ENCODE measurements at regions not wholly inside any gene's neighbourhood (a gene's known extent, or its start where the extent isn't known, plus 50 kb on each side); places are given as distances from the start of the nearest gene placed in this dataset.

GRCh38 chr22:49185312-49185969, 642.2 kb downstream of the BRD1 start:
- ATAC-seq (no peak), DNase-seq (ENCODE audit: missing footprints) (peak; percentile 18)
- intact Hi-C loops (cut with DNase I) = no loop called here

GRCh38 chr22:49184736-49185135, 642.9 kb downstream of the BRD1 start:
- ATAC-seq (no peak), DNase-seq (ENCODE audit: missing footprints) (peak; percentile 53)
- intact Hi-C loops (cut with DNase I) = no loop called here

DNA sequence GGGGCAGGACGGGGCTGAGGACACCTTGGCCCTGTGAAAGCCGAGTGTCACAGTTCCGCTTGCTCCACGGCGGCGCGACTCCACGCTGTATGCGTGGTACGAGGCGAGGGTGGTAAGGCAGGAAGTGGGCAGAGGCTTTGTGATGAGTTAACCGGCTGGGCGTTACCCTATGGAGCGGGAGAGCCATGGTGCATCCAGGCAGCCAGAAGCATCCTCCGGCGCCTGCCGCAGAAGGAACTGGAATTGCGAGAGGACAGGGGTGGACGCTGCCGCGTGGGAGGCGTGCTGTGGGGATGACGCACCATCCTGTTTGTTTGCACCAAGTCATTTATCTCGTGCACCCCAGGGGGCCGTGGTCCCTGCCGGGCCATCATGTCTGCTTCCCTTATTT, 643.9 kb downstream of the BRD1 start:
- intact Hi-C loops (cut with DNase I) = no loop called here
- ATAC-seq (no peak), DNase-seq (ENCODE audit: missing footprints) (peak; percentile 59)

- DNase-seq (ENCODE audit: missing footprints) = peak; percentile 22
- intact Hi-C loops (cut with DNase I) = no loop called here
- ATAC-seq = no peak
Observed at GRCh38 chr22:49183208-49183825, 644.4 kb downstream of the BRD1 start.

DNA sequence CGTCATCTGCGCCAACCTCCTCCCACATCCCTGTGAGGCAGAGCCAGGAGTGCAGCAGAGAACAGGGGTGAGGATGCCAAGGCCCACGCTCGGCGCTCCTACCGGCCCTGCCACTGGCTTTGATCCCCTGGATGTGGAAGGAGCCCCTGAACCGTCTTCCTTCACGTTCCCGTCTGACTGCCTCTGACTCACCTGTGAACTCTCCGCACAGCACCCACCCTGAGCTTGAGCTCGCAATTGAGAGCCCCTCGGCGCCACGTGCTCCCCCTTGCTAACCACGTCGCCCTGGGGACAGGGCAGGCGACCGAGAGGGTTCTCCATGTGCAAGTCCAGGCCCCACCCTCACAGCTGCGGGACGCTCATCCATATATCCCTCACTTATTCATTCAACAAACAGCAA, 645.3 kb downstream of the BRD1 start:
- intact Hi-C loops (cut with DNase I) = no loop called here
- ATAC-seq (no peak), DNase-seq (ENCODE audit: missing footprints) (peak; percentile 61)

DNA sequence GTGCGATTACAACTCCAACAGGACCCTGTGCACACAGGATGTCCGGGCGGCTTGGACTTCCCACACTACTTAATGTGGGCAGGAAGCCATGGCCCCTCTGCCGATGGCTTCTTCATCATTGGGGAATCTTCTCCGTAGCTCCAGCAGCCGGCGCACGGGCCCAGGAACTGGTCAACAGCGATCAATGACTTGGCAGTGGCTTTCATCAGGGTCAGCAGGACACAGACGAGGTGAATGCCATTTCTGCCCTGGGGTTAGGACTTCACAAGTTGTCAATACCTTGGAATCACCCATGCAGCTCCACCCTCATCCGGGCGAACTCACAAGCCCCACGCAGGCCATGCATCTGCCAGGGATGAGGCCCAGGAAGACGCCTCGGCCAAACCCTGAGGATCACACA, 645.7 kb downstream of the BRD1 start:
- DNase-seq (ENCODE audit: missing footprints) (peak; percentile 51), ATAC-seq (no peak)
- intact Hi-C loops (cut with DNase I) = no loop called here

DNA sequence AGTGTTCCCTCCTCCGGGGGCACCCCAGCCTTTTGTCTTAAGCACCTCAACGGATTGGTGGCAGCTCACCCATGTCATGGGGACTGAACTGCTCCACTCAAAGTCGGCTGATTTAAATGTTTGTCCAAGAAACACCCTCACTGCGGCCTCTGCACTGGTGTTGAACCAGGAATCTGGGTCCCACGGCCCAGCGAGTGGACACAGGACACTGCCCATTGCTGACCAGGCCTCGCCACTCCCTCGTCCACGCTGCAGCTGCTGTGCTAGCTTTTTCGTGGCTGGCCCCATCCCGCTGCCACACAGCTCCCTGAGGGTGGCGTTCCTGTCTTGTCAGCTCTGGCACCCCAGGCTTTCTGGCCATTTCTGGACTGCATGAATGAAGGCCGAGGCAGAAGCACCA, 646.2 kb downstream of the BRD1 start:
- DNase-seq (ENCODE audit: missing footprints) = peak; percentile 33
- intact Hi-C loops (cut with DNase I) = no loop called here

DNA sequence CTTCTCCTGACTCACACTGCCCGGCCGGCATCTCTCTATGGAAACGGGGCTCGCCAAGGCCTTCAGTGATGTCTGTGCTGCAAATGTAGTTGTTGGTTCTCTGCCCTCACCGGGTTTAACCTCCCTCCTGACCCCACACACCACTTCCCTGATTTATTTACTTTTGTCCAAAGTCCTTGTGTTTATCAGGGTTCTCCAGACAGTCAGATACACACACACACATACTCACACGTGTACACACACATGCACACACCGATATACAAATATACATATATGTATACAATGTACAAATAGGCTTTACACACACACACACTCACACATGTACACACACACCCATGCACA, 647.0 kb downstream of the BRD1 start:
- intact Hi-C loops (cut with DNase I) = no loop called here
- DNase-seq (ENCODE audit: missing footprints) = no peak
- ATAC-seq = no peak

More for the DNA sequence above, 646.2 kb downstream of the BRD1 start:
- no peak for ATAC-seq

GRCh38 chr22:49179886-49180682, 647.6 kb downstream of the BRD1 start:
- intact Hi-C loops (cut with DNase I) = no loop called here
- DNase-seq (ENCODE audit: missing footprints) = peak; percentile 53
- ATAC-seq = no peak

GRCh38 chr22:49179175-49179574, 648.5 kb downstream of the BRD1 start:
- intact Hi-C loops (cut with DNase I) = no loop called here
- ATAC-seq = no peak
- DNase-seq (ENCODE audit: missing footprints) = peak; percentile 52

DNA sequence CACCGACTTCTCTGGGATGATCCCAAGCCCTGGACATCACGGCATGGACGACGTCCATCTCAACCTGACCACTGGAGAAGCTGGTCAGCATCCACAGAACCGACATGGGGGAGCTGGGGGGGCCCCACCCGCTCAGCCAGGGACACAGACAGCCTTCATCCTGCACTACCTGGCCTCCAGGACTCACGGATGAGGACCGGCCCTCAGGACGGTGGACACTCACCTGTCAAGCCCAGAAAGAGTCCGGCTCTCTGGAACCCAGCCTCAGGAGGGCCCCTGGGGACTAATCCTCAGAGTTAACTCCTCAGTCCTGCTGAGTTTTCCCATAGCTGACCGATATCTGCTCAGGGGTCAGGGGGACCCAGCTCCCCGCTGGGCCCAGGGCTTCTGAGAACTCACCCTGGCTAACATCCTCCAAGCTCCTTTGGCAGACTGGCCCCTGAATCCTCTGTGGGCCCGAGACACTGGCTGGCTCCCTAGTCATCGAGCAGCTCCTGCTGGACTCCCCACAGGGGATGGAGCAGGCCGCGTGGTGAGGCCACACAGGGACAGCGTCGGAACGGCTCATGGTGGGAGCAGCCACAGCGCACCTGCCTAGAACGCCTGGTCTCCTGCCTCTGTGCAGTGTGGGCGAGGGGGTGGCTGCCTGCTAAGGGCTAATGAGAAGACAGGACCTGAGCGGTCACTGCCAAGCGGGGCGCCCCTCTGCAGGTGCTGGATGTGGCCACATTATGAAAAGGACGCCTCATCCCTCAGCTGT, 649.2 kb downstream of the BRD1 start:
- DNase-seq (ENCODE audit: missing footprints) (peak; percentile 23), ATAC-seq (no peak)
- intact Hi-C loops (cut with DNase I) = no loop called here

DNA sequence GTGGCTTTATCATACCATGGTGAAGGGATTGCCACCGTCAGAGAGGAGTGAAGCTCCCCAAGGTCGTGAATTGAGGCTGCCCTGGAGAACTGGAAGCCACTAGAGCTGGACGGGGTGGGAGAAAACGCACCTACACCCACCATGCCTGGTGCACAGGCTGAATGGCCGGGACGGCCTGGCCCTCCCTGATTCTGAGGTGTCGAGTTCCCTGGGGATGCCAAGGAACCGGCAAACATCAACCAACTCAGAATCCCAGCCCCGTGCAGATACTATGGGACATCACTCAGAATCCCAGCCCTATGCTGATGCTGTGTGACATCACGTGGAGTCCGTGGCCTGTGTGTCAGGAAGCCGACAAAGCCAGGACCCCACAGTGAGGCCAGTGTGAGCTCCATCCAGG, 650.0 kb downstream of the BRD1 start:
- DNase-seq (ENCODE audit: missing footprints) = peak; percentile 33
- ATAC-seq = no peak
- intact Hi-C loops (cut with DNase I) = no loop called here

DNA sequence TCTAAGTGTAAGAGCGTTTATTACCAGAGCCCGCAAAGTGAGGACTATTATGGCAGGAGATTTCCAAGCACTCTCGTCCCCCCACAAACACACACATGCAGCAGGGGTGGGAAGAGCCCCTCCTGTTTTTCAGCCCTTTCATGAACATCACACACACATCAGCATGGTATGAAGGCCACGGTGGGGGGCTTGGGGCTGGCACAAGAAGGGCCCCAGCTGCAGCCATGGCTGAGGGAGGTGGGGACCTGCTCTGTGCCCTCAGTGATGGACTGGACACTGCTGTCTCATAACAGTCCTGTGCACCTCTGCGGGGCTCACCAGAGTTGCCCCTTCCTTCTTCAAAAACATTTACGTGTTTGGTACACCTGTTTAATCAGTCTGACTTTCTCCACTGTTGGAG, 650.7 kb downstream of the BRD1 start:
- intact Hi-C loops (cut with DNase I) = no loop called here
- ATAC-seq (no peak), DNase-seq (ENCODE audit: missing footprints) (peak; percentile 28)

DNA sequence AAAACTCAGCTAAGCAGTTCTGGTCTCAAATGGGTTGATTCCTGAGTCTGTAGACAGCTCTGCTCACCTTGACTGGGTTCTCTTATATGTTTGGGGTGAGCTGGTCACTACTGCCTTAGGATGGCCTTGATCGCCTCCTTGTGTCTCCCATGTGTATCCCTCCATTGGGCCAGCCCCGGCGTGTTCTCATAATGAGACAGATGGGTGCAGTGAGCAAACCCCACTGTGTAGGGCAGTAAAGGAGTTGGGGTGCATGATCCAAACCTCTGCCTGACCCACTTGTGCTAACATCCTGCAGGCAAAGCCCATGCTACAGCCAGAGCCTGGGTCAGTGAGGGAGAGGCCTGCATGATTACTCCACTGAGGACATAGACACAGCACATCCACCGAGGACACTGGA, 657.6 kb downstream of the BRD1 start:
- no peak for DNase-seq (ENCODE audit: missing footprints)
- intact Hi-C loops (cut with DNase I) = no loop called here
- no peak for ATAC-seq

GRCh38 chr22:49169074-49169744, 658.5 kb downstream of the BRD1 start:
- ATAC-seq = no peak
- intact Hi-C loops (cut with DNase I) = no loop called here
- DNase-seq (ENCODE audit: missing footprints) = no peak

- peak; percentile 23 for DNase-seq (ENCODE audit: missing footprints)
- ATAC-seq = no peak
- intact Hi-C loops (cut with DNase I) = no loop called here
Observed at GRCh38 chr22:49168219-49168813, 659.4 kb downstream of the BRD1 start.

GRCh38 chr22:49166746-49167145, 660.9 kb downstream of the BRD1 start:
- DNase-seq (ENCODE audit: missing footprints) (peak; percentile 22), ATAC-seq (no peak)
- intact Hi-C loops (cut with DNase I) = no loop called here

DNA sequence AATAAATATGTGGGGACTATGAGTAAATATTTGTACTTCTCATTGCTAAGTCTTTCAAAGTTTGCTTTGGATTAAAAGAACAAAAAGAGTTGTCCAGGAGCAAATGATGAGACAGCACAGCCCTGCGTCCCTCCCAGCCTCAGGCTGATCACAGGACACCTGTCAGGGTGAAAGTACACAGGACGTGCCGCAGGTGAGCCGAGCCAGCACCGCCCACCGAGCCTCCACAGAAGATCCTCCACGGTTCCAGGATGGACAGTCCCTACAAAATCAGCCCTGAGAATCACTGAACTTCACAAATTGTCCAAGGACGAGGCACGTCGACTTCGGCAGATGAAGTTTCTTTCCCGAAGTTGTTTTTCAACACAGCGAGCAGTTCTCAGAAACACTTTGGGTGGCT, 661.5 kb downstream of the BRD1 start:
- intact Hi-C loops (cut with DNase I) = no loop called here
- no peak for ATAC-seq

More for the DNA sequence above, 661.5 kb downstream of the BRD1 start:
- DNase-seq (ENCODE audit: missing footprints) = no peak

All from Right ventricle myocardium inferior (tissue), 1 donor.